ENCODE measurements at regions not wholly inside any gene's neighbourhood (a gene's known extent, or its start where the extent isn't known, plus 50 kb on each side); places are given as distances from the start of the nearest gene placed in this dataset.
A peak's percentile ranks its signal among the peaks of the same experiment; 100 is the strongest.
"Not testable (repeated sequence)": the region's sequence is repeated elsewhere in the genome, so short reads cannot be mapped to it uniquely, and the experiment has no call there.

DNA sequence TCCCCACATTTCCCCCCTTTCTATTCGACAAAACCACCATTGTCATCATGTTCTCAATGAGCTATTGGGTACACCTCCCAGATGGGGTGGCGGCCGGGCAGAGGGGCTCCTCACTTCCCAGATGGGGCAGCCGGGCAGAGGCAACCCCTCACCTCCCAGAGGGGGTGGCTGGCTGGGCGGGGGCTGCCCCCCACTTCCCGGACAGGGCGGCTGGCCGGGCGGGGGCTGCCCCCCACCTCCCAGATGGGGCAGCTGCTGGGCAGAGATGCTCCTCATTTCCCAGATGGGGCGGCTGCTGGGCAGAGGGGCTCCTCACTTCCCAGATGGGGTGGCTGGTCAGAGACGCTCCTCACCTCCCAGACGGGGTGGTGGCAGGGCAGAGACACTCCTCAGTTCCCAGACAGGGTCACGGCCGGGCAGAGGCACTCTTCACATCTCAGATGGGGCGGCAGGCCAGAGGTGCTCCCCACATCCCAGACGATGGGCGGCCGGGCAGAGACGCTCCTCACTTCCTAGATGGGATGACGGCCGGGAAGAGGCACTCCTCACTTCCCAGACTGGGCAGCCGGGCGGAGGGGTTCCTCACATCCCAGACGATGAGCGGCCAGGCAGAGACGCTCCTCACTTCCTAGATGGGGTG is 221.5 kb downstream of the NNT start:
- not testable (repeated sequence) for DNase-seq (ENCODE audit: low spot score)

DNA sequence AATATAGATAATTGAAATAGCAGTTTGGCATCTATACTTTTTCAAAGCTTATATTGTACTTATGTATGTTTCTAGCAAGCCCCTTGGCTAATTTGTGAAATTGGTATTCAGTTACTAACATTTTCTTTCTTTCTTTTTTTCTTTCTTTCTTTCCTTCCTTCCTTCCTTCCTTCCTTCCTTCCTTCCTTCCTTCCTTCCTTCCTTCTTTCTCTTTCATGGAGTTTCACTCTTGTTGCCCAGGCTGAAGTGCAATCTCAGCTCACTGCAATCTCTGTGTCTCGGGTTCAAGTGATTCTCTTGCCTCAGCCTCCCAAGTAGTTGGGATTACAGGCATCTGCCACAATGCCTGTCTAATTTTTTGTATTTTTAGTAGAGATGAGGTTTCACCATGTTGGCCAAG is 215.4 kb downstream of the NNT start:
- not testable (repeated sequence) for DNase-seq (ENCODE audit: low spot score)

DNA sequence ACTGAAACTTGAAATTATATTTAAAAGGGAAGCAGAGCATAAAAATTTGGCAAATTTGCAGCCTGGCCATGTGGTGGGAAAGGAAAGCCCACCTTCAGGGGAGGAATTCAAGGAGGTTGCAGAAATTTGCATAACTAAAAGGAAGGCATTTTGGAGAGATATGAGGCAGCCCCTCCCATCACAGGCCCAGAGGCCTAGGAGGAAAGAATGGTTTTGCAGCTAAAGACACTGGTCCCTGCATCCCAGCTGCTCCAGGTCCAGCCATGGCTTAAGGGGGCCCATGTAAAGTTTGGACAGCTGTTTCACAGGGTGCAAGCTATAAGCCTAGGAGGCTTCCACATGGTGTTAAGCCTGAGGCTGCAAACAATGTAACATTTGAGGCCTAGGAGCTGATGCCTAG is 212.5 kb downstream of the NNT start:
- no peak for DNase-seq (ENCODE audit: low spot score)

DNA sequence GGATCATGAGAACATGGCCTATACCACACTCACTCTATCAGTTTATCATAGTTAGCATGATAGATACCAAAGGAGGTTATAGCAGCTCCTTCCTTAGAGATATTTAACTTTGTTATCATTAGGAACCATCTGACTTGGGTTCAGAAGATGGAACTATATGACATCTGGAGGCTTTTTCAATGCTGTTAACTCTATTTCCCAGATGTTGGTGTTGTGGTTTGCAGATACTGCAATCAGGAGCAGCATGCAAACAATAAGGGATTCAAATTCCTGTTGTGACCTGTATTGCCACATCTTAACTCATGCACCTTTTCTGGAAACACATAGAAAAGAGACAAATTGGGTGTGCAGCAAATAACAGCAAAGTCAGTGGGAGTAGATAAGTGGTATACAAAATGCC is 201.7 kb downstream of the NNT start:
- DNase-seq (ENCODE audit: low spot score) = no peak

DNA sequence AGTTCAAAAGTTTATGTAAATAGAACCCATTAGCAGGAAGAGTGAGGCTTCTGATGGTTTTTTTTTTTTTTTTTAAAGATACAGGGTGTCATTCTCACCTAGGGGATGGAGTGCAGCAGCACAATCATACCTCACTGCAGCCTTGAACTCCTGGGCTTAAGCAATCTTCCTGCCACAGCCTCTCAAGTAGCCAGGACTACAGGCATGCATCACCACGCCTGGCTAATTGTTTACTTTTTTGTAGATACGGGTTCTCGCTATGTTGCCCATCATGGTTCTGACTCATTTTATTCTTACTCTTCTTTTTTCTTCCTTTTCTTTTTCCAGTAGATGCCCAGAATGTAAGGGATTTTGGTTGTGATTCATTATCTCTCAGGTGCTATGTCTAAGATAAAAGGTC is 201.1 kb downstream of the NNT start:
- no peak for DNase-seq (ENCODE audit: low spot score)

DNA sequence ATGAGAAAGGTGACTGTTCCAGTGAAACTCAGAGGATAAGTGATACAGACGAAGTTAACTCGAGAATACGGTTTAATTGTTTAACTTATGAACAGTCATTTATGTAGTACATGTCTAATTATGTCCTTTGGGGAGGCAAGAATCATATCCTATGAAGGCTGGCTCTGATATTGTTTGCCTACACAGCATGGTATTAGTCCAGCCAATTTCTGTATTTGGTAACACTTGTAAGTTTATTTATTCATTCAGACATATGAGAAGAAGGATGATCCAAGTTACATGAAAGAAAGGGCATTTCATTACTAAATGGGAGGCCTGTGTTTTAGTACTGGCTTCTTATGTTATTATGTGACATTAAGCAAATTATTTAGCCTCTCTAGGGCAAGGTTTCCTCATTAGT is 199.7 kb downstream of the NNT start:
- no peak for DNase-seq (ENCODE audit: low spot score)

DNA sequence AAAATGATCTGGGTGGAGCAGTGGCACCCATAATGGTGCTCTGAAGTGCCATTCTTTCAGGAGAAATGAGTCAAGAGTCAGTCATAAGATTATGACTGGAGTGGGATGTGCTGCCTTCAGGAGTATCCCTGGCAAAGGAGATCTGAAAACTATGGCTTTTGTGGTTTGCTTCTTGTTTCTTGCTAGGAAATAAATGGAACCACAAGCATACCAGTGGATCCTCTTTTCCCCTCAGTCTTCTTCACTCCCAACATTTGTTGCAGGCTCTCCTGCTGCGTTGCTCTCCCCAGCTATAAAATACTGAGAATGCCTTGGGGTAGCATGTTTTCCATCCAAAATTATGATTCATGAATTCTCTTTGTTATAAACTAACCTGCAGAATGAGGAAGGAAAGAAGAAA is 199.1 kb downstream of the NNT start:
- DNase-seq (ENCODE audit: low spot score) = no peak

DNA sequence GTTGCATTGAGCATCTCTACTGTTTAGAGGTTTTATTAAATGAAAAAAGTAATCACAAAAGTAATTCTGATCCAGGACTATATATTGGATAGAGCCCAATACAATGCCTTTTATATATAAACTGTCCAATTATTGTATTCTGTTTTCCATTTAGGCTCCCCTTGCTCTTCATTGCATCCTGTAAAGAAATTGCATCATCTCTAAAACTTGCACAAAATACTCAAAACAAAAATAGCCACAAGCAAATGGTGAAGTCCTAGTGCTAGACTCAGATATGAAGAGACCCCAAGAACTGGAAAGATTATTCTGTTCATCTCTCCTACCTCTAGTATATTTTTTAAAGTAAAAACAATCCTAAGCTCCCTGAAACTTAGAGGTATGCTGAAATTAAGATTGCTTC is 195.8 kb downstream of the NNT start:
- DNase-seq (ENCODE audit: low spot score) = no peak

DNA sequence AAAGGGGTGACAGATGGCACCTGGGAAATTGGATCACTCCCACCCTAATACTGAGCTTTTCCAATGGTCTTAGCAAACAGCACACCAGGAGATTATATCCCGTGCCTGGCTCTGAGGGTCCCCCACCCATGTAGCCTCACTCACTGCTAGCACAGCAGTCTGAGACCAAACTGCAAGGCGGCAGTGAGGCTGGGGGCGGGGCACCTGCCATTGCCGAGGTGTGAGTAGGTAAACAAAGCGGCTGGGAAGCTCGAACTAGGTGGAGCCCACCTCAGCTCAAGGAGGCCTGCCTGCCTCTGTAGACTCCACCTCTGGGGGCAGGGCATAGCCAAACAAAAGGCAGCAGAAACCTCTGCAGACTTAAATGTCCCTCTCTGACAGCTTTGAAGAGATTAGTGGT is 188.9 kb downstream of the NNT start:
- not testable (repeated sequence) for DNase-seq (ENCODE audit: low spot score)

DNA sequence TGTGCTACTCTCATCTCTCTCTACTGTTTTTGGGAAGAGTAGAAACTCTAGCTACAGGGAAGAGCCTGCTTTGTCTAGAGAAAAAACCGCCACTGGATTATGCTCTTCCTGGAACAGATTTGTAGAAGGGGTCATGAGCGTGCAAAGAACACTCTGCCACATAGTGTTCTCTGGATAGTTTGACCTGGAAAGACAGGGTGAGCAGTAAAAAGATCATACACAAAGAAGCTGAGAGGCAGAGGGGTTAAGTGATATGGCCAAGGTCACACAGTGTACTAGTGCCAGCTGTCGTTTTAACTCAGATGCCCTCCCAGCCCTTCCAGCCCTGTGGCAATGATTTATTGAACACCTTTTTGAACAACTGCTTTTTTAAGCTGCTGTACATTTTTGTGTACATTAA is 182.2 kb downstream of the NNT start:
- DNase-seq (ENCODE audit: low spot score) = no peak

DNA sequence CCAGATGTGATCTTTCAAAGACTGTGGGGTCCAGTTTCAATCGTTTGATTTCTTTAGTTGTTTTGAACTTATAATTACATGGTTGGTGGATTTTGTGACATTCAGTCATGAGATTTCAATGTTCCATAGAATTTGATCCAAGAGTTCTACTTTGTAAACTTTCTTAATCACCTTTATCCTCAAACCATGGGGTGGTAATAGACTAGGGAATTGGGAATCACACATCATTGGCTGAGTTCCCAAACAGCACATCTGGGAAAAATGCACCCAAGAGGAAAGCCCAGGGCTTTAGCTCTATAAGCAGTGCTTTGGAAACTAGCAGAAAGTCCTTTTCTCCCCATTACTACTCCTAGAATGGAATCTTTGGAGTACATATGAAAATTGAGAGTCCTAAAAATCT is 177.6 kb downstream of the NNT start:
- DNase-seq (ENCODE audit: low spot score) = no peak

DNA sequence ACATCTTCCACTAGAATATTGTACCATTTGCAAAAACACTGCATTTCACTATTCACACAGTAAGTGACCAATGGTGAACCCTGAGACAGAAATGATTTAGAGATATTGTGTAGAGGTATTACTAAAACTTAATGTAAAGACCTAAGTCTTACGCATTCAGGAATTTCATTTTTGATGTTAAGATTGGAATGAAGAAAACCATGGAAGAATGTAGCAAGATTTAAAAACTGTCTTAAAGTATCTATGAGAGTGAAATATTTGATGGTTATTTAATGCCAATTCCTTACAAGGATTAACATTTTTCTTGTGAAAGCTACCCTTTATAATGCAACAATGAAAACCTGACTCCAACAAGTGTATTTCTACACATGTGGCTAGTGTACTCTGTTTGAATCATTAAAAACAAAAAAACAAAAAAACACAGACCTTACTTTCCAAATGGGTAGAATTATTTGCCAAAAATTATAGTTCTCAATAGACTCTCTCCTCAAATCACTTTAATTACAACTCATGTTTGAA is 172.0 kb downstream of the NNT start:
- DNase-seq (ENCODE audit: low spot score) = no peak

DNA sequence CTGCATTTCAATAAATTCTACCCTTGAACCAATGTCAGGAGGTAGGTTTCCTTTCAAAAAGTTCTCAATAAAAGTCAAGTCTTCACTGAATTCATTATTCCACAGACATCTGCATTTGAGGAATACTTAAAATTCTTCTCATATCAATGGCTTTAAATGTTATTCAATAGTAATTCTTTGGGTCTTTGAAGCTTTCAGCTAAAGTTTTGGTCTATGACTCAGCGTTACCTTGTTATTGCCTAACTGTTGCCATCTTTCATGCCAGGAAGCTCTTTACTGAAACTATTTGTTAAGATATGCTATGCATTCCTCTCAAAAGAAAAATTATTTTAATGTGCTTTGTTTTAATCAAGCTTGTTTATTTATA is 170.5 kb downstream of the NNT start:
- DNase-seq (ENCODE audit: low spot score) = no peak

DNA sequence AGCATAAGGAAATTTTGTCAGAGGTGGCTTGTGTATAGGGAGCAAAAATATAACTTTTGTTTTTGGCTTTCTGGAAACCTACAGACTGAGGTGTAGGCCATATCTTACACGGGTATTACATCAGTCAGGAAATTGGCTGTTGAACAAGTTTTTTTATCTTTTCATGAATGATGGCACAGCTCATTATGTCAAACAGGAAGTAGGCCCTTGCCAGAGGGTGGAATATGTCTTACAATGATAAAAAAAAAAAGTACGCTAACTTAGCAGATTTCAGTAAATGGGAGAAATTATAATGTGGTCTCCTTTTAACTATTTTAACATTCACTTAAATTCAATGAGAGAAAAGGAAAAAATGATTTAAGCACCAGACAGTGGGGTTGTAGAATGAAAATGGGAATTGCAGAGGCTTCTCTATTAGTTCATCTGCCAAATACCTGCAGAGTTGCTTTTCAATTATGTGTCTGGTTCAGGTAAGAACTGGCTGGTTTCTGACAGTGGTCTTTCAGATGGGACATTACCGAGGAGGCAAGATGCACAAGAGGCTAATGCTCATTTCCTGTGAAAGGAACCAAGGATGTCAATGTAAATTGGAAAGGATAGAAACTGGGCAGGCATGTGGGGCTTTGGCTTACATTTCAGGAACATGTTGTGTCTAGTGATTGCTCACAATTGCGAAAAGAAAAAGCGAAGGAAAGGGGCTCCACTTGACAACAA is 169.9 kb downstream of the NNT start:
- DNase-seq (ENCODE audit: low spot score) = no peak

DNA sequence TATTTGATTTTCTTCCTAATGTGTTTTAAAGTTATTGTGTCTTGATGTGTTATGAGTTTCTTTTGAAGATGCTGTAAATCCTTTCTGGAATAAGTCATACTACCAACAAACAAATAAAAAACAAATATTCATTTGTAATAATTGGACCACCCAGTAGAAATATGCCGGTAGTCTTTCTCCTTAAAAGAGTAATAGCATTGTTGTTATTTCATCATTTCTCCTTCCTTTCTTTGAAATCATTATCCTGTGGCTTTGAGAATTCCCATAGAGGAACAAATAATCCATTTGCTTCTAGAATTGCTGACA is 169.4 kb downstream of the NNT start:
- DNase-seq (ENCODE audit: low spot score) = no peak

DNA sequence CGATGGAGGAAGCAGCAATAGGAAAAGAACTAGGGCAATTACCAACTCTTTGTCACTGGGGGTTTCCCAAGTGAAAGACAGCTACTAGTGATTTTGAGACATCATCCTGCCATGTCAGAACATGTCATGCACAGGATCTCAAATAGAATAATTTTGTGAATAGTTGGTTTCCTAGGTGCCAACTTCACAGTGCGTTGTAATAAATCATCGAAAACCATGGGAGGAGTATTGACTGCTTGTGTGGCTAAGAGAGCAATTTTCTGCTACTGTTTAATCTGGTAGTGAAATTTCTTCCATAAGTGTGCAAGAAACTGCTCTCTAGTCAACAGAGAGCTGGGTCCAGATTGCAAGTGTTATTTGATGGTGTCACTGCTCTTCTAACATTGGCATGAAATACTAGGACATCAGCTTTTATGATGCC is 168.6 kb downstream of the NNT start:
- DNase-seq (ENCODE audit: low spot score) = no peak

DNA sequence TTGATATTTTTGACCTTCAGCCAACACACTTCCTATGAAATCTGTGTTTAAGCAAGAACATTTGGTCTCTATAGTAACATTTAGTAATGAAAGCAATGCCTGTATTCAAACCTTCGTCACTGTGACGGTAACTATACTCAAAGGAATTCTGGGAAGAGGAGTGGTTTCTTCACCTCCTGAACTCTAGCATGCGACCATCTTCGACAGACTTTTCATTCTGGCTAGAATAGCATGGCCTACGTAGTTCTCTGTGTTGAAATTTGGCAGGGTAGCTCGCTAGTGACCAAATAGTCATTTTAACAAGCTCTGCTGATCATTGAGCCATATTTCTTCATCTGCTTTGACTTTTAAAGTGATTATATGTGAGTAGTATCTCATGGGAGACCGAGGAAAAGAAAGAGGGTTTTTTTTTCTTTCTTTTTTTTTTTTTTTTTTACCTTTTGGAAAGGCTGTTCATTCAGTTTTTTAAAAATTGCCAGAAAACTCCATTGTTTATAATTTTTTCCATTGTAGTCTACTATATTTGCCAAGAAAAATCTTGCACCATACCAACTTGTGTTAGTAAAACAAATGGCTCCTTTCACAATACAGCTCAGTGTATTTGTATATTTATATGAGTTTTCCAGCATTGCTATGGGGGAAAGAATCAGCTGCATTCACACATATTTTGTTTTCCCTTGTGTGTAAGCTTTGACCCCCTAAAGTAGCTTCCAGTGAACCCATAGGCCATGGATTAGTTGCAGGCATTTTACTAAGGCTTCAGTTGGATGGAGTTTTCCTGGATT is 166.8 kb downstream of the NNT start:
- peak; percentile 66 for DNase-seq (ENCODE audit: low spot score)

Data from ureter (tissue), 1 donor.